Right ventricle myocardium inferior (tissue), 1 donor: ENCODE measurements at regions not wholly inside any gene's neighbourhood (a gene's known extent, or its start where the extent isn't known, plus 50 kb on each side); places are given as distances from the start of the nearest gene placed in this dataset.
"Not testable (repeated sequence)": the region's sequence is repeated elsewhere in the genome, so short reads cannot be mapped to it uniquely, and the experiment has no call there.

ENCODE experiments used
- ATAC-seq: fragments of 200-7000 bp; cut with Tn5 transposase; one replicate; pipeline ENCODE4 v1.9.1; 2020; ENCODE audit warnings: mild to moderate bottlenecking, moderate library complexity
- DNase-seq: peaks from one replicate; pipeline ENCODE4 v3.0.0; 2021; ENCODE audit errors: missing footprints
- intact Hi-C: fragments of 100-400 bp; cut with DNase I; formaldehyde crosslinking; loops from one replicate; pipeline ENCODE4 v1.11.0; 2022
- donor health status: DM: no; HTN: yes; CAD: no; lungs with severe emphysema.

DNA sequence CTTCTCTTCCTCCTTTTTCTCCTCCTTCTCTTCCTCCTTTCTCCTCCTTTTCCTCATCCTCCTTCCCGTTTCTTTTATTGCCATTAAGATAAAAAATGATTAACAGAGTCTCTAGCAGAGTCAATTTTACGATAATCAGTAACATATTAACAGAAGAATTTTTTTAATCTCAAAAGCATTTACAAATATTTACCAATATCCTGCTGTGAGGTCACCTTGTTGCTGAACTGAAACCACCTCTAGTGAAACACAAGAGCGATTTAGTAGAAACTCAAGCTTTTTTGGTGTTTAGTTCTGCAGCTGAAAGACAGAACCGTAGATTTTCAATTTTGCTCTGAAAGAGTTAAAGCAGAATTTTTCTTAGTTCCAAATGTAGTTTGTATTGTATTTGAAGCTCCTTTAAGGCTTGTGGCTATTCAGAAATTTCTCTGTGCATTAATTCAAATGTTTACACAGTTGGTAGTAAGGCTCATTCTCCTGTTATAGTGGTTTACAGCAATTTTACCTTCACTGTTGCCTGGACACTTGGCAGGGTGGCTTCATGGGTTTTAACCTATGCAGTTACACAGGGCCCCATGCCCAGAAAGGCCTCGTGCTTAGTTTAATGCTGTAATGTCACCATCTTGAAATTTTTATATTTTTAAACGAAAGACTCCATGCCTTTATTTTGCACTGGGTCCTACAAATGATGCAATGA lies 1106.6 kb upstream of the FAM98A start:
- no peak for DNase-seq
- intact Hi-C loops: no loop called here
- ATAC-seq: no peak

DNA sequence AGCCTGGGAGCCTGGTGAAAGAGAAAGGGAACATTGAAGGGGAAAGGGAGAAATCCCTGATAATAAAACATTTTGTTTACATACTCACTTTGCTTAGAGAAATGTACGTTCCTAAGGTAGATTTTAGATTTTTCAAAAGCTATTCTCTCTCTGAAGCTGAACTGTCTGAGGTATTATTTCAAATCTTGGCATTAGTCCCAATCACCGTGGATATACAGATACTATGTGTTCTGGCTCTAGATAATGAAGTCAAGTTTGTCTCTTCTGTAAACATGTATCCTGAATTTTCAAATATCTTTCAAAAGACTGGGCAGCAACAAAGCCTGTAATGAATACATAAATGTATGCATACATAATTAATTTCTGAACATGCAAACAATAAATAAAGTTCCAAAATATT lies 1104.2 kb upstream of the FAM98A start:
- DNase-seq: no peak
- intact Hi-C loops: no loop called here
- no peak for ATAC-seq

DNA sequence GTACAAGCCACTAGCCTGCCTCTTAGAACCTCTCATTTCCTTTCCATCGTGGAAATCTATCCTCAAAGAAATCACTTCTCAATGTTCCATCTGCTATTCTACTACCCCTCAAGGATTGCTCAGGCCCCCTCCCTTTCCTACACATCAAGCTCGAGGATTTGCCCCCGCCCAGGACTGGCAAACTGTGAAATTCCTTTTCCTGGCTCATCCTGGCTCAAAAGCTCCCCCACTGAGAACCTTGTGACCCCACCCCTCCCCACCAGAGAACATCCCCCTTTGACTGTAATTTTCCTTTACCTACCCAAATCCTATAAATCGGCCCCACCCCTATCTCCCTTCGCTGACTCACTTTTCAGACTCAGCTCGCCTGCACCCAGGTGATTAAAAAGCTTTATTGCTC lies 1103.3 kb upstream of the FAM98A start:
- ATAC-seq, intact Hi-C loops, DNase-seq: not testable (repeated sequence)

DNA sequence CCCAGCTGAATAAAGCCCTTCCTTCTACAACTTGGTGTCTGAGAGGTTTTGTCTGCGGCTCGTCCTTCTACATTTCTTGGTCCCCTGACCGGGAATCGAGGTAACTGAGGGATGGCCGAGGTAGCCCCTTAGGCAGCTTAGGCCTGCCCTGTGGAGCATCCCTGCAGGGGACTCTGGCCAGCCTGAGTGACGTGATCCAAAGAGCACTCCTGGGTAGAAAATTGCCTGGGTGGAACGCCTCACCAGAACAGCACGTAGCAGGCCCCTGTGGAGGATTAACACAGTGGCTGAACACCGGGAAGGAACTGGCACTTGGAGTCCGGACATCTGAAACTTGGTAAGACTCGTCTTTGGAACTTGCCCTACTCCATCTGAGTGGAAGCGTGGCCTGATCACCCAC lies 1078.5 kb upstream of the FAM98A start:
- intact Hi-C loops, ATAC-seq, DNase-seq: not testable (repeated sequence)

DNA sequence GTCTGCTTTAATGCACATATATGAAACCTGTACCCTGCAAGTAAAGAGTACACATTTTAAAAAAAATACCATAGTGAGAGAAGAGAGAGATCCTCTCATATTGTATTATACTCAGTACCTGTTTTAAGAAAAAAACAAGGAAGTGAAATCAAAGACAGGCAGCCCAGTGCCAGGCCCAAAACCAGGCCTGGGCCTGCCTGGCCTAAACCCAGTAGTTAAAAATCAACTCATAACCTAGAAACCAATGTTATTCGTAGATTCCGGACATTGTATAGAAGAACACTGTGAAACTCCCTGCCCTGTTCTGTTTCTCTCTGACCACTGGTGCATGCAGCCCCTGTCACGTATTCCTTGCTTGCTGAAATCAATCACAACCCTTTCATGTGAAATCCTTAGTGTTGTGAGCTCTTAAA lies 1078.0 kb upstream of the FAM98A start:
- ATAC-seq, DNase-seq, intact Hi-C loops: not testable (repeated sequence)

DNA sequence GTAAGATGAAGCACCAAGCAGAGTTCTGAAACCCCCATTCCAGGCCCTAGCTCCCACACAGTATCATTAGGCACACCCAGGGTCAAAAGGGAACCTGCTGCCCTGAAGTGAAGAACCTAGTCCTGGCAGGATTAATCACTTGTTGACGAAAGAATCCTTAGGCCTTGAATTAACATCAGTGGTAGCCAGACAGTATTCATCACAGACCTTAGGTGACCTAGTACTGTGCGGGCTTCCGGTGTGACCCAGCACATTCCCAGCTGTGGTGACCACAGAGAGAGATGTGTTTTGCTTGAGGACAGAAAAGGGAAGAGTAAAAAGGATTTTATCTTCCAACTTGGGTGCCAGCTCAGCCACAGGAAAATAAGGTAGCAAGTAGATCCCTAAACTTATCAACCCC lies 1071.4 kb upstream of the FAM98A start:
- DNase-seq (no peak), ATAC-seq (no peak)
- intact Hi-C loops: no loop called here

DNA sequence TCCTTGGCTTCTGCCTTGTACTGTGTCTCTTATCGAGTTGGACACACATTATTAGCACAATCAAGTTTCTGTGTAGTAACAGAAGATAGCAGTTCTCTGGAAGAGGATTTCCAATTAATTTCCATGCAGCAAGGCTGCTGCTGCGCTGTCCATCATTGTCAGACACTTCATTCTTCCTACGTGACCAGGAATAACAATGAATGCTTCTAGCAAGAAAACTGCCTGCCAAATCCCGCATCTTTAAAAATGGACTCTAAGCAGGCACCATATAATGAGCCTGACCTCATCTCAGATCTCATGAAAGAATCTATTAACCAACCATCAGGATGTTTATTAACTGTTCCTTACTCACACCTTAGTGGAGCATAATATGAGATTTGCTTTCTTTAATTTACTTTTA lies 1067.7 kb upstream of the FAM98A start:
- no peak for DNase-seq
- intact Hi-C loops: no loop called here
- no peak for ATAC-seq

DNA sequence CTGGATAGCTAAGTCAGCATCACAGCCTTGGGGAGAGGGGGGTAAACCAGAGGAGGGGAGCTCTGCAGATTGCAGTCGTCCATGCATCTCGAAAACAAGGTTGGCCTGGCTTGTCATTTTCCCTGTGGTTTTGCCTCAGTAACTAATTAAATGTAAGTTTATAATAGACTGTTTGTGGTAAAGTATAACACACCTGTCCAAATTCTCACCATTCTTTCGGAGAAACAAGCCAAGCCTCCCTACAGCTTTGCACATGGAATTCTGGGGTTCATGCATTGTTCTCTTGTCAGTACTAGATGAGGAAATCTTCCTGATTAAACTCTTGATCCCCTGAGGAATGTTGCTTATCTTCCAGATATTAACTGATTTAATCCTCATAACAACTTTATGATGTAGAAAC lies 1065.2 kb upstream of the FAM98A start:
- intact Hi-C loops: no loop called here
- ATAC-seq: no peak
- no peak for DNase-seq

DNA sequence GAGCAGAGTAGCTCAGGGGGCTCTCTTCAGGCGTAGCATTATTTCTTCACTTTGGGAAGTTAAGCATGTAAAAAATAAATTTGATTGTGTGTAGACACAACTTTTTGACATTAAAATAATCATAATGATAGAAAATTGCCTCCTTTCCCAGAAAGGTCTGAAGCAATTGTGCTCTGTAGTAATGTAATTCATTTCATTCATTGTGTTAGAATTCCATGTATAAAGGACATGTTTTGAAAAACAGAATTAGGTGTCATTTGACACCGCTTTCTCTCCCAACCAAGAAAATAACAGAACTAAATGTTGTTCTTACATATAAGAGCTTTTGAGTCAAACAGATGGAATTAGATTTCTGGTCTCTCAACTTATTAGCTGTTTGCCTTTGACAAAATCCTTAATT lies 1064.2 kb upstream of the FAM98A start:
- intact Hi-C loops: no loop called here
- ATAC-seq (no peak), DNase-seq (no peak)

DNA sequence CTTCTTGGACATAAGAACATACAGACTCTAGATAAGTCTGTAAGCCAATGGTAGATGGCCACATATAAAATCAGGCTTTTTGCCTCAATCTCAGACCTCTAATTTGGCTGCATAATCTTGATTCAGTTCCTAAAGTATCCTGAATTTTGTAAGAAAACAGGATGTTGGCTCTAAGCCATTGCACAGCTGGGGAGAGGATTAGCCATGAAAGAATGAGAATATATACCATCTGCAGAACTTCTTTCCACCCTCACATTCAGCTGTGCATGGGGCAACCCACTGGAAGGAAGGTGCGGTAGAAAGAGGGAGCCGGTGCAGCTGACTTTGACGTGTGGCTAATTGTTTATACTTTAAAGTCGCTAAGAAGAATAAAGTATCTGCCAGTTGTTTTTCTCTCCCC lies 1061.6 kb upstream of the FAM98A start:
- DNase-seq: no peak
- intact Hi-C loops: no loop called here
- no peak for ATAC-seq

DNA sequence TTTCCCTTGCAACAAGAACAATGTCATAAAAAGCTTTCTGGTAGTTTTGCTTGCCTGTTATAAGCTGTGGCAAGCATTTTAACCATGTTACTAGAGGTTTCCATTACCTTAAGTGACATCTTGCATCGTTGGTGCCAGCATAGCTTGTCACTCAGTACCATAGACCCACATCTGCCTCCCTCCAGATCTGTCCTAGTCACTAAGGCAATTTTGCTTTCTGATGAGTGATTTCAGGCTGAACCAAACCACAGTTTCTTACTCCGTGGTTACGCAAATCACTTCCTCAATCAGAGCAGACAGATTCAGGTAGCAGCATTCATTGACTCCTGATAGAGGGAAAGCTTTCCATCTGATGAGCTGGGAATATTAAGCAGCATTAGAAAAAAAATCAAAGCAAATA lies 1057.5 kb upstream of the FAM98A start:
- intact Hi-C loops: no loop called here
- DNase-seq: no peak
- ATAC-seq: no peak

DNA sequence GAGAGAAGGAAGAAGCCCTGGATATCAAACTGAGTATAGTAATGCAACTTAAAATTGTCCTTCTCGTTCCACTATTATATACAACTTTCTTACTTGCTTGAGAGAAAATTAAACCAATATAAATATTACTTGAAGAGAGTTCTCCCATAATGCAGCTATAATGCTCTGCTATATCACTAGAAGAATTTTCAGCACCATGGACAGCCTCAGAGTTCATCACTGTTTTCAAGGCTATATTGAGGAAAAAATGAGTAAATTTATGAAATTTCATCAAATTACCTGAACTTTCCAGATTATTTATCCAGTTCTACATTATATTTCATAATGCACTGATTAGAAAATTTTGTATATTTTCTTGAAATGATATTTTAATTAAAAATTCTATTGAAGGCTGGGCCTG lies 1053.5 kb upstream of the FAM98A start:
- intact Hi-C loops: no loop called here
- DNase-seq: no peak
- no peak for ATAC-seq

DNA sequence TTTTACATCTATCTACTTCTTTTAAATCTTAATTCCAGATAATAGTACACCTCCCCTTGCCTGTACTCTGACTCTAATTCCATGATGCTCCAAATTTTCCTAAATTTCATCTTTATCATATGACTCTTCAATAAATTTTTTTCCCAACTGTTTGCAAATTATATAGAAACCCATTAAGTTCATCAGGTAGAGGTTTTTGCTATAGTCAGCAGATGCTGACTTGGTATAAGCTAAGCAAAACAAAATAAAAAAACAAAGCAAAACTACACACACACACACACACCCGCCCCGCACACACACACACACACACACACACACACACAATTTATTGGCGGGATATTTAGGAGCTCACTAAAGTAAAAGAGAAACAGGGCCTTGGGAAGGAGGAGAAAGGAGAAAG lies 1047.8 kb upstream of the FAM98A start:
- intact Hi-C loops: no loop called here
- DNase-seq: no peak
- no peak for ATAC-seq

DNA sequence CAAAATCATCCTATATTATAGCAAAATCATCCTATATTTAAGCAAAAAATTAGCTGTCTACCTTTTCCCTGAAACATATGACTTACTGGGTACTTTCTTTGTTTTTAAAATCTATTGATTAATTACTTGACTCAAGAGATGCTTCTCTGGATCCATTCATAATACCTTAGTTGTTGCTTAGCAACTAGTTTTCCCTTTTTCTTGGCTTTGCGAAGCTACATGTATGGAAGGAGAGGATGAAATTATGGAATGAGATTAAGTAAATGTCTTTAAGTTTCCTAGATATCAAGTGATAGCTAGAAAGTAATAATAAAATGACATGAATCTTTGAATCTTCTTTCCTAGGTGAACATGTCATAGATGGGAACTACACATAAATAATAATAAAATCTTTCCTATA lies 1033.2 kb upstream of the FAM98A start:
- ATAC-seq: no peak
- no peak for DNase-seq
- intact Hi-C loops: no loop called here

DNA sequence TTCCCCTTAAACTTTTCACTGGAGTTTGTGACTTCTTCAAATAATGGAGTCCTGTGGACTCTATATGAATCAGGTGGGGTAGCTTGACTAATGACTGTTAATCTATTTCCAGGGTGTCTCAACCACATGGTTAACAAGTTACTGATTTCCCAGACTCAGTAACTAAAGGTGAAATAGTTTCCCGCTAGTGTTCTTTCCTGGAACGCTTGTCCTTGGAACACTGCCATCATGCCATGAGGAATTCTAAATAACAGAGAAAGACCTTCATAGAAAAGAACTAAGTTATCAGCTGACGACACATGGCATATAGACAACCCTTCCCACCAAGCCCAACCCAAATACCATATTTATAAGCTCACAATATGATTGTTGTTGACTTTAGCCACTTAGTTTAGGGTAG lies 1027.9 kb upstream of the FAM98A start:
- intact Hi-C loops: no loop called here
- ATAC-seq (no peak), DNase-seq (no peak)

DNA sequence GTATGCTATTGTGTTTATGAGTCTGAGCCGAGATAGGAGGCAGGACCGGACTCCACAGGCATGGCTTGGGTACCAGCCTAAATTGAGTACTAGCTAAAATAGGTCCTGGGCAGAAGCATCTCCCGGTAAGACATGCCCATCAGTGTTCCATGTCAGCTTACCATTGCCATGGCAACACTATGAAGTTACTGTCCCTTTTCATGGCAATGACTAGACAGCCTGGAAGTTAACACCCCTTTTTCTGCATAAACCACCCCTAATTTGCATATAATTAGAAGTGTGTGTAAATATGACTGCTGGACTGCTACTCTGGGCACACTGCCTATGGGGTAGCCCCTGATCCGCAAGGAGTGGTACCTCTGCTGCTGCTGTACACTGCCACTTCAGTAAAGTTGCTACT lies 1005.1 kb upstream of the FAM98A start:
- intact Hi-C loops: no loop called here
- DNase-seq (no peak), ATAC-seq (no peak)

DNA sequence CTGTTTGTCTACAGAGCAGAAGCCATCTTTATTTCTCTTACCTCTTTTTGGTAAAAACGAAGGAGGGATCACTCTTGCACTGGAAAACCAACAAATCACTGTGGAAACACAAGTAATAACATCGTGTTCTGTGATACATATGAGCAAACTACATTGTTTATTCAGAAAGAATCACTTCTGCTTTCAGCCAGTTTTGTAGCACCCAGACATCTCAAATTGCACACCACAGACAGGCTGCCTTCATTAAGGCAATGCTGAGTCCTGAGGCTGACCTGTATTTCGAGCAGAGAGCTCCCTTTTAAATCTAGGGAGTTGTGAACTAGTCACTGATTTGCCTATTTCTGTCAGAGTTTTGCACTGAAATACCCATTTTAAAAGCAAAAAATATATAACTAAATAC lies 1003.2 kb upstream of the FAM98A start:
- ATAC-seq: no peak
- DNase-seq: no peak
- intact Hi-C loops: no loop called here

DNA sequence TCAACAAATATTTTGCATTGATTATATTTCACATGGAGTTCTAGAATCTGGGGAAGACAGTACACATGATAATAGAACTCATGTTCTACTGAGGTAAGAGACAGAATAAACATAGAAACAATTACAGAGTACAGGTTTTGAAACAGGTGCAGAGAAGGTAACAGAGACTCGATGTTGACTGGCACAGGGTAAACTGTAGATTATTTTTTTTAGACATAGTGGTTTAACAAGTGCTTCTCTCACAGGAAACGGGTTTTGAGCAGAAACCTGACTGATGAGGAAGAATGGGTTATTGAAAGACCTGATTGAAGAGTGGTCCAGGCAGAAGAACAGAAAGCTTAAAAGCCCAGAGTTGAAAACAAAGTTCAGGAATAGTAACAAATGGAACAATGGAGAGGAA lies 1002.5 kb upstream of the FAM98A start:
- DNase-seq (no peak), ATAC-seq (no peak)
- intact Hi-C loops: no loop called here

DNA sequence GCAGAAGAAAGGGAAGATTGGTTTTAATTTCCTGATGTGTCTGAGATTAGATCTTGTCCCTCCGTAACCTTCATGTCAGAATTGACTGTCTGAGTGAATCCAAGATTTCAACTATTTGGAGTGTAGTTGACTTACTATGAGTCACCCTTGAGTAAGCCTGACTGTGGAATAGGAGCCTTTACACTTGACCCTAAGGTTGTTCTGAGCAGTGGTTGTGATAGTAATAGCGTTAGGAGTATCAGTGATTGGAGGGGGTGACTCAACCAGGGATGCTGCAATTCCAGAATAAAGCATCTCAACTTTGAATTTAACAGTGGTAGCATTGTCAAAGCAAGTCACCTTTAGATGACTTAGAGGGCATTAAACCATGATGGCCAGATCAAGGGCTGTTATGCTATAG lies 979.5 kb upstream of the FAM98A start:
- DNase-seq (no peak), ATAC-seq (no peak)
- intact Hi-C loops: no loop called here

DNA sequence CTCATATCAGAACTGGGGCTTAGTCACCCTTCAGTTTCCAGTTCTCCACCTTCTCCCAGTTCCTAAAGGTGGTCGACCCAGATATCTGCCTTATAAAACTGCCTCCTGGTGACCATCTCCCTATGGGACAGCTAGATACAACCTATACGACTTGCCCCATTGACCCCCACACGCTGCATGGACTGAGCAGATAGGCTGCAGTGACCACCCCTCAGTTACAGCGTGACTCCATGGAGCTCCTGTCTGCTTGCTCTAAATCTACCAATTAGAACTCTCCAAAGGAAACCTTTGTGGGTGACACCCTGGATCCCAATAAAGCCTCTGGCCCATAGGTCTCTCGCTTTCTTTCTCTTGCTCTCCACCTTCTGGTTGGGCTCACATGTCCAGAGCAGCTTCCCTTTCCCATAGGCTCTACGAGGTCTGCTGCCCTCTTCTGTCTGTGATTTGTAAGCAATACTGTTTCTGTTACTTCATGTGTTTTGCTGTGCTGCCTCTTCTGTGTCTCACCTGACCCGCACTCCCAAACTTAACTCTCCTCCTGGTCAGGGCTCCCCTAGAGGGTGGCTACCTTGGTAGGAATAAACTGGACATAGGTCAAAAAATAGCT lies 971.3 kb upstream of the FAM98A start:
- DNase-seq (no peak), ATAC-seq (no peak)
- intact Hi-C loops: no loop called here

DNA sequence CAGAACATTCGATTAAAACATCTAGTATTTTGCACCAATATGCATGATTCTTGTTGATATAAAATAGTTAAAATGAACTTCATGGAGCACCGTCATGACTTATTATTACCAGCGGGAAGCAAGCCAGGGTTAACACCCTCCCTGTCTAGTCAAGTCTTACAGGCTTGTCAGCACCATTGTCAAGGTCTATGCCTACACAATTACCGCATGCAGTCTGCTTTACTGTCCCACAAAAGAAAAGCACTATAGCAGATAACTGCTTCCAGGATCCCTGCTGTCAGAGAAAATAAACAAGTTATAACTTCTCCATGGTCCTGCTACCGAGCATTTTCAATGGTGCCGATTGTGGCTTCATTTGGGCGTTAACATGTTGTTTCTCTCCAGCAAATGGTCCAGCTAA lies 968.0 kb upstream of the FAM98A start:
- ATAC-seq (no peak), DNase-seq (no peak)
- intact Hi-C loops: no loop called here
